ENCODE measurements at regions not wholly inside any gene's neighbourhood (a gene's known extent, or its start where the extent isn't known, plus 50 kb on each side); places are given as distances from the start of the nearest gene placed in this dataset.

DNA sequence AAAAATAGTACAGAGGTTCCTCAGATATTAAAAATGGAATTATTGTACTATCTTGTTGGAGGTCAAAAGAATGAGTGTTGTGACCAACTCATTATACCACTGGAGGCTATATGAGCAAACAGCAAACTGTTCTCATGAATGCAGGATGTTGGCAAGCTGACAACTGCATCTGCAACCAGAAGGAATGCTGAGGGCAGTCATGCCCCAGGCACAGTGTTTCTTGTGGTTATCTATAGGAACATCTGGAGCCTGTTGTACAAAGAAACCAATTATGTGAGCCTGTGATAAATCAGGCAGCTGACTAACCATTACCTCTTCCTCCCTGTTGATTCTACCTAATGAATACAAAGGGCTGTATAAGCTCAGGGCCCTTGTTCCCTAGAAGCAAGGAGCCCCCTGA, 2057.1 kb downstream of the TP53TG3F start:
- no peak for DNase-seq

DNA sequence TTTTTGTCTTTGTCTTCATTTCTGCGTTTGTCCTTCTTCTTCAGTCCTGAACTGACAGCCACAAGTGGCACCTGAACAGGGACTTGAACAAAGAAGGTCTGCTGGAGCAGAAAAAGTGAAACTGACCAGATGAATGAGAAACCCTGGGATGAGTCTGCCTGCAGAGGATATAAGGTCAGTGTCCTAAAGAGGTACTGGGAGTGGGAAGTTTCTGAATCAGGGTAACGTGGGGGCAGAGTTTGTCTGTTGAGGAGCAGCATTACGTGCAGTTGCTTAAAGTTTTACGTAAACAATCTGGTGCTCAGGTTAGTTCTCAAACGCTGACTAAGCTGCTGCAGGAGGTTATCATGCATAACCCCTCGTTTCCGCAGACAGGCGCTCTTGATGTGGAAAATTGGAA, 2057.6 kb downstream of the TP53TG3F start:
- DNase-seq, result no peak

DNA sequence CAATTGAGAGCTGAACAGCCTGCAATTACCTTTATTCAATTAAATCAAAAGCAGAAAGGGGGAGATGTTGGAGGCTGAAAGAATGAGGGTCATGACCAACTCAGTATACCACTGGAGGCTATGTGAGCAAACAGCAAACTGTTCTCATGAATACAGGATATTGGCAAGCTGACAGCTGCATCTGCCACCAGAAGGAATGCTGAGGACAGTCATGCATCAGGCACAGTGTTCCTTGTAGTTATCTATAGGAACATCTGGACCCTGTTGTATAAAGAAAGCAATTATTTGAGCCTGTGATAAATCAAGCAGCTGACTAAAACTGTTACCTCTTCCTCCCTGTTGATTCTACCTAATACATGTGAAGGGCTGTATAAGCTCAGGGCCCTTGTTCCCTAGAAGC, 2064.6 kb downstream of the TP53TG3F start:
- DNase-seq, result no peak

DNA sequence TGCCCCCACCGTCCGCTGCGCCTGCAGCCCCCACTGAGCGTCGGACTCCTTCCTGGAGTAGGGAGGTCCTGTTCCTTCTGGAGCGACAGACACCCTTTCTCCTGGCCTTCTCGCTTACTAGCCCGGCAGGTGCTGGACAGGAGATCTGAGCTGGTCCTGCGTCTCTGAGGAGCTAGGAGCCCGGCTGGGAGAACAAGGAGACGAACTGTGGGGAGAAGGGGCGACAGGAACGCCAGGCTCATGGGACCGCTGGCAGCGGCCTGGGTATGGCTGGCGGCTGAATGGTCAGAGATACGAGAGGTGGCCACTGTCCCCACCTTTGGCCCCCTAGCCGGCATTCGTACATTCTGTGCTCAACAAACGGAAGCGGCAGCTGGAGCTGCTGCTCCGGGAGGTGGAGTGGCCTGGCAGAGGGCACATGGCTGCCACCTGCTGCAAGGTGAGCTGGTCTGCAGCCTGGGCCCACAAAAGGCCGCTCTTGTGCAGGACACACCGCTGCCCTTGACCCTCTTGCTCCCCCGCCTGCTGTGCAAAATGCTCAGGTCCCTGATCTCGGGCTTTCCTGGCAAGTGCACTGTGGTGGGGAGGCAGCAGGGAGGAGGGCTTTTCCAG, 2066.7 kb downstream of the TP53TG3F start:
- no peak for DNase-seq

DNA sequence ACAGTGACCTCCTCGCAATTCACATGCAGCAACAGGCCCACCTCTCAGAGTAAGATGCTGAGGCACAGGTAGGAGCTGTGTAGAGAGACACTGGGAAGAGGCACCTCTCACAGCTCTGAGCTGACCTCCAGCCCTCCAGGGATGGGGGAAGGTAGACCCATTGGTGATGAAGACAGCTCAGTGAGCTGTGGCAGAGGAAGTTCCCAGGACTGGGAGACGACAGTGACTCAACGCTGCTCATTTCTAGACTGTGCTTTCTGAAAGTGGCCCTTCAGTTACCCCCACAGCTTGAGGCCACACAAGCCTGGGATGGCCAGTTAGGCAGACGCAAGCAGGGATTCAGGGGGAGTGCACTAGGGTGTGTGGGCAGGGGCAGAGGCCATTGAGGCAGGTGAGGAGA, 2073.2 kb downstream of the TP53TG3F start:
- DNase-seq, result no peak

DNA sequence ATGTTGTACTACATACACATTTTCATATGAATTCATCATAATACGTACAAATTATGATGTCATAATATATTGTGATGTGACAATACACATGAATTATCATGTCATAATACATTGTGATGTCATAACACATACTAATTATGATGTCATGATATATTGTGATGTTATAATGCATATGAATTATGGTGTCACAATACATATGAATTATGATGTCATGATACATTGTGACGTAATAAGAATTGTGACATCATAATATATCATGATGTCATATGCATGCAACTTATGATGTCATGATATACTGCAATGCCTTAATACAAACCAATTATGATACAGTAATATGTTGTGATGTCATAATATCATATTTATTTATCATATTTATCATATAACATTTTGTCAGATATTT, 2074.3 kb downstream of the TP53TG3F start:
- no peak for DNase-seq

DNA sequence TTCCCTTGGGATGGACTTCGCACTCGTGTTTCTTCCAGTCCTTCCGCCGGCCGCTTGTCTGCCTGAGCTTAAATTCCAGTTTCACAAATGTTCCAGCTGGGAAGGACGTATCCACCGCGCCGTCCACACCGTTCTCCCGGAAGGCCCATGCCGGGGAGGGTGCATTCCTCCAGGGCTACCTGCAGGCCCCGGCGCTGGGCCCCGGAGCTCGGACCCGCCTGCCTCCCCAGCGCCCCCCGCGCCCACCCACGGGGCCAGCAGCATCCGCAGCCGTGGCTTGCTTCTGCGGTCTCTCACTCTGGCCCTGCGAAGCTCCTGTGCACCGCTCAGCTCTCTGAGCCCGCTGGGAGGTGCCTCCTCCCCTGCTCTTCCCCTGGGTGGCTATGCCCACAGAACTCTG, 2084.1 kb downstream of the TP53TG3F start:
- no peak for DNase-seq

DNA sequence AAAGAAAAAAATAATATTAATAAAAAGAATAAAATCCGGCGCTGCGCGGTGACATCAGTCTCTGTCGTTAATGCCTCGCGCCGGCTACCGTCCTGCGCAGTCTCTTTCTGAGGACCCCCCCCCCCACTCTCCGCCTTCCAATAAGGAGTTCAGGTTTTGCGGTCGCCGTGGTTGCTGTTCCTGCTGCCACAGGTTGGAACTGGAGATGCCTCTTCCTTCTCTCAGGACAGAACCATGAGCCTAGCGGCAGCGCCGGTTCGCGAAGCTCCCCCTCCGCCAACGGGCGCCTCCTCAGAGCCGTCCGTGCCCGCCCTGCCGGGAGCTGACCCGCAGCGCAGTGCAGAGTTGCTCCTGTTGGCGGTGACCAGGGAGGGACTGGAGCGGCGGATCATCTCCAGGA, 2093.4 kb downstream of the TP53TG3F start:
- DNase-seq, result no peak

DNA sequence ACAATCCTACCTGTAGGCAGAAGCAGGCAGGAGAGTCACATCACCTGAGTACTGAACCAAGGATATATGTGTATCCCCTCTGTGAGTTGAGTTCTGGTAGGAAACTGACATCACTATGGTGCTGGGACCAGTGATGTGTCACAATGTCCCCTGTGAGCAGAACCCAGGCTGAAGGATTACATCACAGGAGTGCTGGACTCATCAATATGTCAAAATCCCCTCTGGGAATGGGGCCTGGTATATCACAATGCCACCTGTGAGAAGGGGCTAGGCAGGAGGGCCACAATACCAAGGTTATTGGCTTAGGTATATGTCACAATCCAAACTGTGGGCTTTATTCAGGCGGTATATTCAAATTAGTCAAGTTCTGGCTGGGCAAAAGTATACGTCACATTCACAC, 2098.3 kb downstream of the TP53TG3F start:
- DNase-seq, result no peak

DNA sequence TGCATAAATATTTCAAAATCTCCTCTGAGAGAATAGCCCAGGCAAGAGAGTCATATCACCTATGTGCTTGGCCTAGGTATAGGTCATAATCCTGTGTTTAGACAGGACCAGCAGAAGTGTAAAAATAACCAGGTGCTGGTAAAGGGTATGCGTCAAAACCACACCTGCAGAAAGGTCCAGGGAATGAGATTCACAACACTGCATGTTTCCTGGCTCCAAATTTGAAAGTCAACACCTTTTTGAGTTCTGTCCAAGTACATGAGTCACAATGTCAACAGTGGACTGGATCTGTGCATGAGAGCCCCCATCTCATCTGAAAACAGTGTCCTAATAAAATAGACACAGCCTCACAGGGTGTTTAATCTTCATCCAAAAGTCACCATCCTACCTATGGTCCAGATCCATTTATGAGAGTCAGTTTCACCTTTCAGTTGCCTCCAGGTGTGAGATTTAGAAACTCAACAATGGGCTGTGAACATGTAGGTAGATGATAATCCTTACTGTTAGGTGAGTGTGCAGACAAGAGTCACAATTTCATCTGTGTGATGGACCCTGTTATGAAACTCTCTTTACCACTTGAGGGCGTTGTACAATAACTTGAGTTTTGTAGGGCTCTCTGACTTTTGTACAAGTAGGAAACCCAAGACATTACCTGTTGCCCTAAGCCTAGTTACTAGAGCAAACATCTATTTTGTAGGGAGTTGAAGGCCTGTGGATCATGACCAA, 2100.7 kb downstream of the TP53TG3F start:
- no peak for DNase-seq

DNA sequence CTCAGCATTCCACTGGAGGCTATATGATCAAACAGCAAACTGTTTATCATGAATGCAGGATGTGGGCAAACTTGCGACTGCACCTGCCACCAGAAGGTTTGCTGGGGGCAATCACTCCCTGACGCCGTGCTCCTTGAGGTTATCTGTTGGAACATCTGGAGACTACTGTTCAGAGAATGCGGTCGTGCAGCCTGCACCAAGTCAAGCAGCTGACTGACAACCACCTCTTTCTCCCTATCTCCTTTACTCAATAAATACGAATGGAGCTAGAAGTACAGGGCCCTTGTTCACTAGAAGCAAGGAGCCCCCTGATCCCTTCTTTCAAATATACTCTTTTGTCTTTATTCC, 2101.2 kb downstream of the TP53TG3F start:
- DNase-seq, result no peak

DNA sequence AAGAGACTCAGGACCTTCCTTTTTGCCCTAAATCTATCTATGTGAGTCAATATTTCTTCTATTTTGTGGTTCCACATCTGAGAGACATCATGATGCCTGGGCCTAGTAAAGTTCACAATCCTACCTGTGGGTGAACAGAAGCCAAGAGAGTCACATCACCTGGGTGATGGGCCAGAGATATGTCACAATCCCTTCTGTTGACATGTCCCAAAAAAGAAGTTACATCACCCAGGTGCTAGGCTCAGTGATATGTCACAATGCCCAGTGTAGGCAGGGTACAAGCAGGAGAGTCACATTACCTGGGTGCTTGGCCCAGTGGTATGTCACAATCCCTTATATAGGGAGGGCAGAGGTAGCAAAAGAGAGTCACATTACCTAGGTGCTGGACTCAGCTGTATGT, 2101.9 kb downstream of the TP53TG3F start:
- DNase-seq, result no peak

DNA sequence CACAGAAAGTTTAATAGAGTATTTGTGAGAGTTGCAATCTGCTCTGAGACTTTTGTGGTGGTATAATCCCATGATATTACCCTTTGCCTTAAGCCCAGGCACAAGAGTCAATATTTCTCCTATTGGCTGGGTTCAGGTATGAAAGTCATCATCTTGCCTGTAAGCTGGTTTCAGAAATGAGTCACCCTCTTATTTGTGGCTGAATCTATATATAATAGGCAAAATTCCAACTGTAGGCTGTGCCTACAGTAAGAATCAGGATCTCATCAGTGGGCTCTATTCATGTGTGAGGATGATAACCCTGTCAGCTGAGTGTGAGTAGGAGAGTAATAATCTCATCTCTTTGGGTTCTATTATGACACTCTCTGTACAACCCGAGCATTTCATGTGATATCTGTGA, 2103.1 kb downstream of the TP53TG3F start:
- DNase-seq, result no peak

DNA sequence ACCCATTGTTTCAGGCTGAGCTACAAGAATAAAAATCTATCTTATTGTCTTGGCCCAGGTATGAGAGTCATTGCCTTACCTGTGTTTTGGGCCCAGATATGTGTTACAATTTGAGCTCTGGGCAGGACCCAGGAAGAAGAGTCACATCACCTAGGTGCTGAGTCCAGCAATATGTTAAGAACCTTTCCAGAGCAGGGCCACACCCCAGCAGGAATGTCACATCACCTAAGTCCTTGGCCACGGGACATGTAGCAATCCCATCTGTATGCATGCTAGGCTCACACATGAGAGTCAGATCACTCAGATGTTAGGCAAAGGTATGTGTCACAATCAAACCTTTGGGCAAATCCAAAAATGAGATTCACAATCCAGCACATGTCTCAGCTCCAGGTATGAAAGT, 2103.5 kb downstream of the TP53TG3F start:
- no peak for DNase-seq

DNA sequence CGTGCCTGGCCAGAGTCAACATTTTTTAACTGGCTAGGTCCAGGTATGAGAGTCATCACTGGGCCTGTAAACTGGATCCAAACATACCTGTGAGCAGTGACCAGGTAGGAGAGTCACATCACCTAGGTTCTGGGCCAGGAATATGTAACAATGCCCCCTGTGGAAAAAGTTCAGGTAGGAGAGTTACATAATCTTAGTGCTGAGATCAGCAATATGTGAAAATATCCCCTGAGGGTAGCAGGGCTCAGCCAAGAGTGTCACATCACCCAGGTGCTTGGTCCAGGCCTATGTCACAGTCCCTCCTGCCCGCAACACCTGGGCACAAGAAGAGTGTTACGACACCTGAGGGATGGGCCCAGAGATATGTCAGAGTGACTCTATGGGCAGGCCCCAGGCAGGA, 2104.7 kb downstream of the TP53TG3F start:
- DNase-seq, result no peak

DNA sequence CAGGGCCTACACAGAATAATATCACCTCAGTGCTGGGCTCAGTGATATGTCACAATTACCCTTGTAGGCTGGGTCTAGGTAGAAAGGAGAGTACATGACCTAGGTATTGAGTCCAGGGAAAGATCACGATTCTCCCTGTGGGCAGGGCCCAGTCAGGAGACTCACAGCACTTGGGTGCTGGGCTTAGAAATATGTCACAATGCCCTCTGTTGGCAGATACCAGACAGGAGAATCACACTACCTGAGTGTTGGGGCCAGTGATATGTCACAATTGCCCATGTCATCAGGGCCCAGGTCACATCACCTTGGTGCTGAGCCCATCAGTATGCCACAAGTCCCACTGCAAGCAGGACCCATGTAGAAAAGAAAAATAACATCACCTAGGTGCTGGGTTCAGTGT, 2105.5 kb downstream of the TP53TG3F start:
- no peak for DNase-seq

DNA sequence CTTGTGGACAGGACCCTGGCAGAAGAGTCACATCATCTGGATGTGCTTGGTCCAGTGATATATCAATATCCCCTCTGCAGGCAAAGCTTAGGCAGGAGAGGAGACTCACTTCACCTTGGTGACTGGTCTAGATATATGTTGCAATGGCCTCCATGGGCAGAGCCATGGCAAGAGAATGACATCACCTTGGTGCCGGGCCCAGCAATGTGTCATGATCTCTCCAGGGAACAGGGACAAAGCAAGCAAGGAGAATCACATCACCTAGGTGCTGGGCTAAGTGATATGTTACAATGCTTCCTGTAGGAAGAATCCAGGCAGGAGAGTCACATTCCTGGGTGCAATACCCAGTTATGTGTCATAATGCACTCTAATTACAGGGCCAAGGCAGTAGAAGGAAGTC, 2106.2 kb downstream of the TP53TG3F start:
- DNase-seq, result no peak

DNA sequence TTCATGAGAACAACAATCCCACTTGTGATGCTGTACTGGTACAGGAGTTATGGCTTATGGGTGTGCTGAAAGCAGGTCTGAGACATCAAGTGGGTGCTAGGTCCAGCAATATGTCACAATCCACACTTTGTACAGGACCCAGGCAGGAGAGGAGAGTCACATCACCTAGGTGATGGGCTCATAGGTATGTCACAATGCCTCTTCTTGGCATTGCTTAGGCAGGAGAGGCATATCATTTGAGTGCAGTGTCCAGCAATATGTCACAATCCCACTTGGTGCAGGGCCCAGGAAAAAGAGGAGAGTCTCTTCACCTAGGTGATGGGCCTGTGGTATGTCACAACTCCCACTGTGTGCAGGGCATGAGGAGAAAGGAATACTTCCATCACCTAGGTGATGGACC, 2110.0 kb downstream of the TP53TG3F start:
- no peak for DNase-seq

DNA sequence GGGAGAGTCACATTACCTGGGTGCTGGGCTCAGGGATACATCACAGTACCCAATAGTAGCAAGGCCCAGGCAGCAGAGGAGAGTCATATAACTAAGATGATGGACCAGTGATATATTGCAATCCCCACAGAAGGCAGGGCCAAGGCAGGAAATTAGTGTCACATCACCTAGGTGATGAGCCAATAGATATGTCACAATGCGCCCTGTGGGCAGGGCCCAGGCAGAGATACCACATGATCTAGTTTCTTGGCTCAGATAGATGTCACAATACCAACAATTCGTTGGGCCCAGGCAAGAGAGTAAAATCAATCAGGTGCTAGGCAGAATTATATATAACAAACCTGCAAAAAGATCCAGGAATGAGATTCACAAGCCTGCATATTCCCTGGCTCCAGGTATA, 2111.5 kb downstream of the TP53TG3F start:
- DNase-seq, result no peak

DNA sequence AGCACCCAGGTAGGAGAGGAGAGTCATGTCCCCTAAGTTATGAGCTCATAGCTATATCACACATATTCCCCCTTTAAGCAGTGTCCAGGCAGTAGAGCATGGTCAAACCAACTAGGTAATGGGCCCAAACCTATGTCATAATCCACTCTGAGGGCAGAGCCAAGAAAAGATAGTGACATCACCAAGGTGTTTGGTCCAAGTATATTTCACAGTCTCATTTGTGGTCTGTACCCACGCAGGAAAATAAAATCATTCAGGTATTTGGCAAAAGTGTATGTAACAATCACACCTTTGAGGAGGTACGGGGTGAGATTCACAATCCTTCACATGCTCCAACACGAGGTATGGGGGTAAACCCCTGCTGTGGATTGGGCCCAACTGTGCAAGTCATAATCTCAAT, 2112.8 kb downstream of the TP53TG3F start:
- DNase-seq, result no peak

DNA sequence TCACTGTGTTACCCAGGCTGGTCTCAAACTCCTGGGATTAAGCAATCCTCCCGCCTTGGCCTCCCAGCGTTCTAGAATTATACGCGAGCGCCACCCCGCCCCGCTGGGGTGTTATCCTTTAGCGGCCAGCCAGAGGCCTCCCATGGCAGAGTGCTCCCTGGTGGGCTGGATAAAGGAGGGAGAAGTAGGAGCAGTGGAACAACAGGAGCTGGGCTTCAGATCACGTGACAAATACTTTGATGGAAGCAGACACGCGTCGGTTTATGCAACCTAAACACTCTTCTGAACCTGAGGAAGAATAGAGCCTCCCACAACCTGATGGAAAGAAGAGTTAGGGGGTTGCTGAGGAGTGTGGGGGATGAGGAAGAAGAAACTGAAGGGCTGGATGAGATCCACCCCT, 2114.0 kb downstream of the TP53TG3F start:
- no peak for DNase-seq

DNA sequence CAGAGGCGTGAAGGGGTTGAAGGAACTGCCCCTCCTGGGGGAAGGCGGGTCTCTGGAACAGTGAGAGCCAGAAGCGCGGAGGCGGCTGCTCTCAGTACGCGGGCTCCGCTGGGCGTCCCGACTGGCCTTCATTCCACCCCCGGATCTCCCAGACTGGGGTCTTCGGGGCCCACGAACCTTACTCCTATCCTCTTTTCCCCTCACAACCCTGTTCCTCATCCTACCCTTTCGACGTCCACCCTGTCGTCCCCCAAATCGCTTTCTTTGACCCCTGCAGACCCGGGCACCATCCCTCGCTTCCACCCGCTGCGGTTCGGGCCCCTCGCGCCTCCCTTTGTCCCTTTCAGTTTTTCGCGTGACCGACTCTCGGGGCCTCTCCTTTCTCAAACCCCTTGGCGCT, 2114.6 kb downstream of the TP53TG3F start:
- no peak for DNase-seq

DNA sequence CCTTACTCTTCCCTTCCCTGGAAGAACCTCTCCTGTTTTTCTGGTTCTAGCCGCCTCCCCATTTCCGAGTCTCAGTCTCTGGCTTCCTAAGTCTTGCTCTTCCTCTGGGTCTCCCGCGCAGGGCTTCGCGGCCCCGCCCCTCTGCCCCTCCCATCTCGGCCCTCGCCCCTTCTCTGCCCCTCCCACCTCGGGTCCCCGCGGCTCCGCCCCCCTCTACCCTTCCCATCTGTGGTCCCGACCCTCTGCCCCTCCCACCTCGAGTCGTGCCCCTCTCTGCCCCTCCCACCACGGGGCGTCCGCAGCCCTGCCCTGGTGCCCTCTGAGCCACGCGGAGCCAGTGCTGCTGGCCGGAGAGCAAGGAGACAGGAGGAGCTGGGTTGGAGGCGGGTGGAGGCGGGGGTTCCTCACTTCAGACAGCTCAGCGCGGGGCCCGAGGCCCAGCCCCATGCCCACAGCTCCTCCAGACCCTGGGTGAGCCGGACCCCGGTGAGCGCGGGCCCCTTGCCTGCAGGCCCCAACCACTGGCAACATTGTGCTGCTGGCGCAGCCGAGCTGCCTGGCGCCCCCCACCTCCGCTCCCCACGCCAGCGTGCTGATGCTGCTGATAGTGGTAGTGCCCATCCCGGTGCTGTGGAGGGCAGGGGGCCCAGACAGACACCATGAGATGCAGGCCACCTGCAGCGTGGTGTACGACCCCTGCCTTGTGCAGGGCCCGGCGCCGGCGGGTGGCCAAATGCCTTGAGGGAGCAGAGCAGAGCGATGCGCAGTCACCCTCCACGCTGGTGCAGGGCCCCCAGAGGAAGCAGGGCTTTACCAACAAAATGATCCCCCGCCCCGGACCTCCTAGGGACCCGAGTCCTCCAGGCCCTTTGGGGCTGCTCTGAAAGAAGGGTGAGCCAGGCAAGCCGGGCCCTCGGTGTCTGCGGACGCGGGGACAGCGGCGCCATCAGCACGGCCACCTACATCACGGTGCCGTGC, 2115.3 kb downstream of the TP53TG3F start:
- DNase-seq, result no peak

DNA sequence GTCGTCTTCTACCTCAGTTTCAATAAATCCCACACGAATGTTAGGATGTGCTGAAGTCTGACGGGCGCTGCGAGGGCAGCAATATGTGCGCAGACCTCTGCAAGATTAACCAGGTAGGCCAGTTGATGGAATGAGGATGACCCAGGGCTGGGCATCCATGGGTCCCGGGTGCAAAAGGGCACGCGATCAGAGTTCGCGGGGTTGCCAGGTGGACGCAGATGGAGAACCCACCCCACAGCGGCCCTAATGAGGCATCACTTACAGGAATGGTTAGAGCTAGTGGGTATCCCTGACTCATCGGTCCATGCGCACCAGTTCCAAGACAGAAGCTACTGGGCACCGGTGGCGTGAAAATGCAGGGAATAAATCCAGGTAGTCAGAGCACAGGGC, 2116.0 kb downstream of the TP53TG3F start:
- no peak for DNase-seq

Data from NCI-H524 (cell line).